ENCODE measurements at regions not wholly inside any gene's neighbourhood (a gene's known extent, or its start where the extent isn't known, plus 50 kb on each side); places are given as distances from the start of the nearest gene placed in this dataset.

DNA sequence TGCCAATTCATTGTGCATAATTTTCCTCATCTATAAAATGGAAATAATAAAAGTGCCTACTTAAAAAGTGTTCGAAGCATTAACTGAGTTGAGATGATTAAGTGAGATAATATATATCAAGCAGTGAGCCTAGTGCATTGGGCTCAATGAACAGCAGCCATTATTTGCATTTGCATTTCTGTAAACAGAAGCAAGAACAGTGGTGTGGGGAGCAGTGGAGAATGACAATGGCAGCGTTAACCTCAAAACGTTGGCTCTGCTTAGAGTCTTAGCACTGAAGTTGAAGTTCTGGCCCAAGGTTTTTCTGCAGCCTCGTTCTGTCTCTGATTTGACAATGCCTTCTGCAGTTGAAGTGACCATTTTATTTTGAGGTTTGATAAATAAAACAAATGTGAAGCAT lies 466.3 kb upstream of the ONECUT1 start:
- DNase-seq (ENCODE audit: low read depth), result no peak
- no peak for TF ChIP-seq CTCF (IDR thresholded peaks at IDR 0.05; ENCODE audit: low read length, missing control alignments)
- no peak overlapping the region for H3K4me3 ChIP-seq (replicated peaks; ENCODE audit: low read depth, low read length)

- no peak for DNase-seq (ENCODE audit: low read depth)
- TF ChIP-seq CTCF (IDR thresholded peaks at IDR 0.05; ENCODE audit: low read length, missing control alignments), result no peak
- no peak overlapping the region for H3K4me3 ChIP-seq (replicated peaks; ENCODE audit: low read depth, low read length)
These were observed 465.9 kb upstream of the ONECUT1 start for GRCh38 chr15:53256043-53256442.

- DNase-seq (ENCODE audit: low read depth), result no peak
- TF ChIP-seq CTCF (IDR thresholded peaks at IDR 0.05; ENCODE audit: low read length, missing control alignments), result no peak
- H3K4me3 ChIP-seq (replicated peaks; ENCODE audit: low read depth, low read length), result no peak overlapping the region
These were observed 461.9 kb upstream of the ONECUT1 start for GRCh38 chr15:53251996-53252395.

GRCh38 chr15:53251523-53251922 lies 461.4 kb upstream of the ONECUT1 start:
- H3K4me3 ChIP-seq (replicated peaks; ENCODE audit: low read depth, low read length), result no peak overlapping the region
- no peak for DNase-seq (ENCODE audit: low read depth)
- no peak for TF ChIP-seq CTCF (IDR thresholded peaks at IDR 0.05; ENCODE audit: low read length, missing control alignments)

GRCh38 chr15:53247041-53247708 lies 457.0 kb upstream of the ONECUT1 start:
- no peak overlapping the region for H3K4me3 ChIP-seq (replicated peaks; ENCODE audit: low read depth, low read length)
- no peak for TF ChIP-seq CTCF (IDR thresholded peaks at IDR 0.05; ENCODE audit: low read length, missing control alignments)
- DNase-seq (ENCODE audit: low read depth), result no peak

DNA sequence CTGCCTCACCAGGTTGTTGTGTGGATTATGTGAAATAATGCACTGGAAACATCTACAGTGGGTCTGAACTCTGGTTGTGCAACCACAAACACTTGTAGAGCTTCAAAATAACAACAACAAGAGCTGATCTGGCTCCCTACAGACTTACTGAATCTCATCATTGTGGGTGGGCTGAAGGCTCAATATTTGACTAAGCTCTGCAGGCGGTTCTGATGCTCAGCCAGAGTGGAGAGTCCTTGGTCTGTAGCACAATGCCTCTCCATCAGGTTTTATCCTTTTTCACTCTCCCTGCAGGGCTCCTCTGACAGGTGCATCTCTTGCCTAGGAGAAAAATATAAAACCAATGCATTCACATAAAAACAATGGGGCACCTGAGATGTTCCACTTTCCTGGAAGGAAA lies 456.3 kb upstream of the ONECUT1 start:
- no peak for TF ChIP-seq CTCF (IDR thresholded peaks at IDR 0.05; ENCODE audit: low read length, missing control alignments)
- no peak overlapping the region for H3K4me3 ChIP-seq (replicated peaks; ENCODE audit: low read depth, low read length)
- no peak for DNase-seq (ENCODE audit: low read depth)

- DNase-seq (ENCODE audit: low read depth), result no peak
- H3K4me3 ChIP-seq (replicated peaks; ENCODE audit: low read depth, low read length), result no peak overlapping the region
- no peak for TF ChIP-seq CTCF (IDR thresholded peaks at IDR 0.05; ENCODE audit: low read length, missing control alignments)
These were observed 443.7 kb upstream of the ONECUT1 start for GRCh38 chr15:53233801-53234200.

All from fibroblast of pulmonary artery (primary cell).